ENCODE measurements at regions not wholly inside any gene's neighbourhood (a gene's known extent, or its start where the extent isn't known, plus 50 kb on each side); places are given as distances from the start of the nearest gene placed in this dataset.

DNA sequence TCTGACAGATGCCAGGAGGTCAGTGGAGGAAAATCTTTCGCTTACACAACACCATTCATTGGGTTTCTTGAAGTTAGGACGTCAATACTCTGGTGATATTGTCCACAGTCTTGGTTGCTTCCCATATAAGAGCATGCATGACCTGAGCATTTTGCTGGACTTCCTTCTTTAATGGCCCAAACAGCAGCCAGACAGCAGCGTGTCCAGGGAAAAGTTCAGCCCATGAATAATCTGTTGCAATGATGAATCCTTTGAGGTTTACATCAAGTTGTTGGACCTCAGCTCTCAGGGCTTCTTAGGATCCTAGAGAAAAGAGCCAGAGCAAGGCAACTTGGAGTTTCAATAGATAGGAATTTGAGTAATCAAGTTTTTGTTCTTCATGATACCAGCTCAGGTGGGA lies 155.6 kb upstream of the MGAT5 start:
- Histone ChIP-seq H3K36me3 (ENCODE audit: control insufficient read depth, insufficient read depth, low read length) (no peaks in the 10 kb centered on the region), H3K27ac (ENCODE audit: low read depth, low read length) (no peak overlapping the region), H3K9ac (ENCODE audit: low read length) (no peak overlapping the region), H3K4me1 (ENCODE audit: control insufficient read depth, insufficient read depth, low read length) (no peaks in the 10 kb centered on the region), H3K27me3 (ENCODE audit: control insufficient read depth, insufficient read depth, low read length) (no peaks in the 10 kb centered on the region), H3K4me3 (ENCODE audit: low read length) (no peak overlapping the region)

DNA sequence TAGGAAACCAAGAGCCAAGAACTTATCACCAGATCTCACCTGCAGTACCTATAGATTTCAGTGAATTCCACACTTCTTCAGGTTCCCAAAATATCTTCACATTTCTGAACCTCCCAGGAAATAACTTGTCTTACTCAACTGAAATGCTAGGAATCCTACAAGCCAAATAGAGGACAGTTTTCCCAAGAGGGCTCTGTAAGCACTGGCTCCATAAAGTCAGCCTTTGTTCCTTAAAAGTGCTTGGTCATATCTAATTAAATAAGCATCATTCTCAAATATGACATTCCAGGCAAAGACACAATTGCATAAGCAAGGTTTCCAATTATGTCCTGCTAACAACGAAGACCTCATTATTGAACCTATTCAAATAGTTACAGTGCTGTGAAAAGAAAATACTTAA lies 154.6 kb upstream of the MGAT5 start:
- Histone ChIP-seq H3K36me3 (ENCODE audit: control insufficient read depth, insufficient read depth, low read length) (no peaks in the 10 kb centered on the region), H3K4me1 (ENCODE audit: control insufficient read depth, insufficient read depth, low read length) (no peaks in the 10 kb centered on the region), H3K9ac (ENCODE audit: low read length) (no peak overlapping the region), H3K27ac (ENCODE audit: low read depth, low read length) (no peak overlapping the region), H3K27me3 (ENCODE audit: control insufficient read depth, insufficient read depth, low read length) (no peaks in the 10 kb centered on the region), H3K4me3 (ENCODE audit: low read length) (no peak overlapping the region)

DNA sequence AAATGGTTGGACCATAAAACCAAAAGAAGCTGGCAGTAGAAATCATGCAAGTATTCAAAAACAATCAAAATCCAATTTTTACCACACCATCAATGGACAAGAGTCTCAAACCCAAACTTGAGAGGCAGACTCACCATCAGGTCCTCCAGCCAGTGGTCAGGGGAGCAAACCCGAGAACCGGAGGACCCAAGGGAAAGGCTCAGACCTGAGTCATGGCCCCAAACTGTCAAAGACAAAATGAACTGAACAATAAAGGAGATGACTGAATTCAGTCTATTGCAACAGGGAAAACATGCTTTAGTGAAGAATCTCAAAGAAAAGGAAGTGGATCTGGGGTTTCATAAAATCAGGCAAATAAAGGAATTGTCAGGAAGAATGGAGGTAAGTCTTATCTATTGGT lies 150.7 kb upstream of the MGAT5 start:
- no peaks in the 10 kb centered on the region for H3K4me1 ChIP-seq (ENCODE audit: control insufficient read depth, insufficient read depth, low read length)
- H3K4me3 ChIP-seq (ENCODE audit: low read length) = no peak overlapping the region
- no peak overlapping the region for H3K27ac ChIP-seq (ENCODE audit: low read depth, low read length)
- no peaks in the 10 kb centered on the region for H3K36me3 ChIP-seq (ENCODE audit: control insufficient read depth, insufficient read depth, low read length)
- H3K27me3 ChIP-seq (ENCODE audit: control insufficient read depth, insufficient read depth, low read length) = no peaks in the 10 kb centered on the region
- H3K9ac ChIP-seq (ENCODE audit: low read length) = no peak overlapping the region

DNA sequence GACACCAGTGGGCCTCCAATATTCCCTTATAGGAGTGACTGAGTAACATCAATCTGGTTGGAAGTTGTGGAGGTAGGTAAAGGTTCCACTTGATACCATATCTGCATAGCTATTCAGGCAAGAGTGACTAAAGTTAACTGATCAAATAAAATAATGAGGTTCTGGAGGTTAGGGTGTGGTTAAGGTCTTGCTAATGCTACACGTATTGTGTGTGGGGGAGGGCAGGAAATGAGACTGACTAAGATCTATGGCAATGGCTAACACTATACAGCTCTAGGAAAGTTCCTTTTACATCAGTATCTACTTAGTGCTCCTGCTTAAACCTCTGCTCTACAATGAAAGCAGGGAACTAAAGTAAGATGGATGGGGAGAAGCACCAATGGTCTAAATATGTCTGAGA lies 149.1 kb upstream of the MGAT5 start:
- no peaks in the 10 kb centered on the region for H3K36me3 ChIP-seq (ENCODE audit: control insufficient read depth, insufficient read depth, low read length)
- H3K27me3 ChIP-seq (ENCODE audit: control insufficient read depth, insufficient read depth, low read length) = no peaks in the 10 kb centered on the region
- no peaks in the 10 kb centered on the region for H3K4me1 ChIP-seq (ENCODE audit: control insufficient read depth, insufficient read depth, low read length)
- H3K27ac ChIP-seq (ENCODE audit: low read depth, low read length) = no peak overlapping the region
- H3K9ac ChIP-seq (ENCODE audit: low read length) = no peak overlapping the region
- no peak overlapping the region for H3K4me3 ChIP-seq (ENCODE audit: low read length)

DNA sequence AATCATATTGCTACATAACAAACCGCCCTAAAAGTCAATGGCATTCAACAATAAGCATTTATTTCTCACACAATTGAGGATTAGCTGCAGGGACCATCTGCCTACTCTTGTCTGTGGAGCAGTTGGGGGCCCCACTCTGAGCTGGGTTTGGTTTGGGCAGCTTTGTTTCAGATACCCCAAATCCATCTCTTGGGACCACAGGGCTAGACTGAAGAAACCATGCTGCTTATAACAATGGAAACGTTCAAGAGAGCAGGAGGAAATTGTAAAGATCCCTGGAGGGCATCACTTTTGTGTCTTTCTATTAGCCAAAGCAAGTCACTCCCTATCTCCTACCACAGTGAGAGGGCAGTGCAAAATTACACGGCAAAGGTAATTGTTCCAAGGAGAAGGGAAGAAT lies 146.5 kb upstream of the MGAT5 start:
- H3K36me3 ChIP-seq (ENCODE audit: control insufficient read depth, insufficient read depth, low read length) = no peaks in the 10 kb centered on the region
- no peak overlapping the region for H3K9ac ChIP-seq (ENCODE audit: low read length)
- no peaks in the 10 kb centered on the region for H3K27me3 ChIP-seq (ENCODE audit: control insufficient read depth, insufficient read depth, low read length)
- no peaks in the 10 kb centered on the region for H3K4me1 ChIP-seq (ENCODE audit: control insufficient read depth, insufficient read depth, low read length)
- H3K27ac ChIP-seq (ENCODE audit: low read depth, low read length) = no peak overlapping the region
- H3K4me3 ChIP-seq (ENCODE audit: low read length) = no peak overlapping the region

DNA sequence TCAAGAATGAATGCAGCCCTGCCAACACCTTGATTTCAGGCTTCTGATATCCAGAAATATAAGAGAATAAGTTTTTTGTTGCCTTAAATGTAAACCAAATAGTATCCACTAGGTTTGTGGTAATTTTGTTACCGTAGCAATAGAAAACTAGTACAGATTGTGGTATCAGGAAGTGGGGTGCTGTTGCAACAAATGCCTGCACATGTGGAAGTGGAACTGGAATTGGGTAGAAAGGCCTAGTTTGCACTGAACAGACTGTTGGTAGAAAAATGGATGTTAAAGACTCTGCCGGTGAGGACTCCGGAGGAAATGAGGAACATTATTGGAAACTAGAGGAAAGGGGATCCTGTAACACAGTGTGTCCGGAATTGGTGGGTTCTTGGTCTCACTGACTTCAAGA lies 145.8 kb upstream of the MGAT5 start:
- Histone ChIP-seq H3K27me3 (ENCODE audit: control insufficient read depth, insufficient read depth, low read length) (no peaks in the 10 kb centered on the region), H3K27ac (ENCODE audit: low read depth, low read length) (no peak overlapping the region), H3K4me3 (ENCODE audit: low read length) (no peak overlapping the region), H3K9ac (ENCODE audit: low read length) (no peak overlapping the region), H3K4me1 (ENCODE audit: control insufficient read depth, insufficient read depth, low read length) (no peaks in the 10 kb centered on the region), H3K36me3 (ENCODE audit: control insufficient read depth, insufficient read depth, low read length) (no peaks in the 10 kb centered on the region)

DNA sequence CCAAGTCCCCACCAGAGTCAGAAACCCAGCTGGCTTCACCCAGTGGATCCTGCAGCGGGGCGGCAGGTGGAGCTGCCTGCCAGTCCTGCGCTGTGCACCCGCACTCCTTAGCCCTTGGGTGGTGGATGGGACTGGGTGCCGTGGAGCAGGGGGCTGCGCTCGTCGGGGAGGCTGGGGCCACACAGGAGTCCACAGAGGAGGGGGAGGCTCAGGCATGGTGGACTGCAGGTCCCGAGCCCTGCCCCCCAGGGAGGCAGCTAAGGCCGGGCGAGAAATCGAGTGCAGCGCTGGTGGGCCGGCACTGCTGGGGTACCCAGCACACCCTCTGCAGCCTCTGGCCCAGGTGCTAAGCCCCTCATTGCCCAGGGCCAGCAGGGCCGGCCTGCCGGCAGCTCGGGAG lies 144.6 kb upstream of the MGAT5 start:
- no peak overlapping the region for H3K4me3 ChIP-seq (ENCODE audit: low read length)
- no peak overlapping the region for H3K9ac ChIP-seq (ENCODE audit: low read length)
- H3K27ac ChIP-seq (ENCODE audit: low read depth, low read length) = no peak overlapping the region
- no peaks in the 10 kb centered on the region for H3K4me1 ChIP-seq (ENCODE audit: control insufficient read depth, insufficient read depth, low read length)
- H3K36me3 ChIP-seq (ENCODE audit: control insufficient read depth, insufficient read depth, low read length) = no peaks in the 10 kb centered on the region
- no peaks in the 10 kb centered on the region for H3K27me3 ChIP-seq (ENCODE audit: control insufficient read depth, insufficient read depth, low read length)

DNA sequence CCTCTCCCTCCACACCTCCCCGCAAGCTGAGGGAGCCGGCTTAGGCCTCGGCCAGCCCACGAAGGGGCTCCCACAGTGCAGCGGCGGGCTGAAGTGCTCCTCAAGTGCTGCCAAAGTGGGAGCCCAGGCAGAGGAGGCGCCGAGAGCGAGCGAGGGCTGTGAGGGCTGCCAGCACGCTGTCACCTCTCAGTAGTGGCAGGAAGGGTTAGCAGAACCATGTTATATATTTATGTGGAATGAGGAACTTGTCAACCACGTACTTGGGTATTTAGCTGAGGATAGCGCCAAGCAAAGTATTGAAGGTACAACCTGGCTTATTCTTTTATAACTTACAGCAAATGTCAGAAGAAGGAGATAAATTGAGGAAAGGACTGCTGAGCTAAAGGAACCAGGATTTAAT lies 144.1 kb upstream of the MGAT5 start:
- Histone ChIP-seq H3K27ac (ENCODE audit: low read depth, low read length) (no peak overlapping the region), H3K4me1 (ENCODE audit: control insufficient read depth, insufficient read depth, low read length) (no peaks in the 10 kb centered on the region), H3K36me3 (ENCODE audit: control insufficient read depth, insufficient read depth, low read length) (no peaks in the 10 kb centered on the region), H3K4me3 (ENCODE audit: low read length) (no peak overlapping the region), H3K9ac (ENCODE audit: low read length) (no peak overlapping the region), H3K27me3 (ENCODE audit: control insufficient read depth, insufficient read depth, low read length) (no peaks in the 10 kb centered on the region)

DNA sequence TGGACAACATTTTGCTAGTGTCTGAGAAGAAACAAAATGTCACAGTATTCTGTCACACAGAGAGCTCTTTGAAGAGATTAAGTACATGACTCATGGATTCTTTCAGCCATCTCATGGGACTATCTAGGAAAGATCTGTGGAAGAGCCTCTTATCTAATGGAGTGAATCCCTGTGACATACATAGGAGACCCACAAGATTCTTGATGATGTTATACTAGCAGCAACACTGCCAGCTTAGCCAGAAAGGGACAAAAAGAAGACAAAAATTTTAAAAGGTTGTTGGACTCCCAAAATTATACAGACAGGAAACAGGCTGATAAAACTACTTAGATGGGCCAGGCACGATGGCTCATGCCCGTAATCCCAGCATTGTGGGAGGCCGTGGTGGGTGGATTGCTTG lies 143.3 kb upstream of the MGAT5 start:
- Histone ChIP-seq H3K4me1 (ENCODE audit: control insufficient read depth, insufficient read depth, low read length) (no peaks in the 10 kb centered on the region), H3K36me3 (ENCODE audit: control insufficient read depth, insufficient read depth, low read length) (no peaks in the 10 kb centered on the region), H3K4me3 (ENCODE audit: low read length) (no peak overlapping the region), H3K27me3 (ENCODE audit: control insufficient read depth, insufficient read depth, low read length) (no peaks in the 10 kb centered on the region), H3K9ac (ENCODE audit: low read length) (no peak overlapping the region), H3K27ac (ENCODE audit: low read depth, low read length) (no peak overlapping the region)

DNA sequence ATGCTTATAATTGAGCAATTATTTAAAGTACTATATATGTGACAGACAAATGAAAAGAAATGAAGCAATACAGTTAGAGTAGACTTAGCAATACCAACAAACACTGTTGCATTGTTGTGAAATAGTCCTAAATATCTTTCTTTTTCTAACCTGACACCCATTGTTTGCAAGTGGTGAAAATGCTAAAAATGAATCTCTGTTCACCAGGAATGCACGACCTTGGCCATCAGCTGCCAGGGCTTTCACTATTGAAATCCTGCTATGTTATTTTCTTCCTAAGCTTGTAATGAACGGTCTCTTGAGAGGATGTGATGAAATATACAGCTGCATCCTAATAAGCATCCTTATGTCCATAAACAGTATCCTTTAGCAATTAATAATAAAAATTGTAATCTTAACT lies 136.2 kb upstream of the MGAT5 start:
- H3K27me3 ChIP-seq (ENCODE audit: control insufficient read depth, insufficient read depth, low read length) = no peaks in the 10 kb centered on the region
- H3K4me1 ChIP-seq (ENCODE audit: control insufficient read depth, insufficient read depth, low read length) = peaks cover 8% of the 10 kb centered on the region
- H3K27ac ChIP-seq (ENCODE audit: low read depth, low read length) = no peak overlapping the region
- H3K4me3 ChIP-seq (ENCODE audit: low read length) = no peak overlapping the region
- no peaks in the 10 kb centered on the region for H3K36me3 ChIP-seq (ENCODE audit: control insufficient read depth, insufficient read depth, low read length)
- no peak overlapping the region for H3K9ac ChIP-seq (ENCODE audit: low read length)

DNA sequence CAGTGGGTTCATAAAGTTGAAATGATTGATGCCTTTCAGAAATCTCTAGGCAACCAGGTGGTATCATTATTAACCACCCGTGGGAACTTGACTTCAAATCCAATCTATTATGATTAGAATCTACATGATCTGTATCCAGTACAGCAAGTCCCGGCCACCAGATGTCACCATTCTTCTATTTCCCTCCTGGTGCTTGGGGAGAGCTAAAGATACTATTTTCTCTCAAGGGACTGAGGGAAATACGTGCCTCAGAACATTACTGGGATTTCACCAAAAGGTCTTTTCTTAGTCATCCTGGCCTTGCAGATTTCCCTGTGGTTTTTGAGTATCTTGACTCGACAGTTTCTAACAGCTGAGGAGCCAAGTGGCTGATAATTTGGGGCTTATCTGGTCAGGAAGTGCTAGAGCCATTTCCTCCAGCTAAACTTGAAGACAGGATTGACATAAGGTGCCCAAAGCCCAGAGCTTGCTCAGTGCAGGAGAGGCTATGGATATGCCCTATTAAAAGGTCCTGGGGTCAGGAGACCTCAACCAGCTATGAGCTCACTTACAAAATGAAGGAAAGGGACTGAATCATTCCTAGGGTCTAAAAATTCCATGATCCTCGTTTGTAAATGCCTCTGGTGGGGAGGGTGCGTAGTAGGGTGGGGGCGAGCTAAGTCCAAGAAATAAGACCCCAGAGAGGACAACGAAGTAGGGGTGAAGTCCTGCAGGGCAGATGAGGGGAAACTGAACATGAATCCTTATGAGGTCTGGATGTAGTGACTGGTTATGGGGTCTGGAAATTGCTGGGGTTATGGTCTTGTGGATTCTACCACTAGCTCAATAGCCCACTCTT lies 135.4 kb upstream of the MGAT5 start:
- Histone ChIP-seq H3K27ac (ENCODE audit: low read depth, low read length) (no peak overlapping the region), H3K4me1 (ENCODE audit: control insufficient read depth, insufficient read depth, low read length) (peaks cover 8% of the 10 kb centered on the region), H3K4me3 (ENCODE audit: low read length) (no peak overlapping the region), H3K27me3 (ENCODE audit: control insufficient read depth, insufficient read depth, low read length) (no peaks in the 10 kb centered on the region), H3K36me3 (ENCODE audit: control insufficient read depth, insufficient read depth, low read length) (no peaks in the 10 kb centered on the region), H3K9ac (ENCODE audit: low read length) (no peak overlapping the region)

DNA sequence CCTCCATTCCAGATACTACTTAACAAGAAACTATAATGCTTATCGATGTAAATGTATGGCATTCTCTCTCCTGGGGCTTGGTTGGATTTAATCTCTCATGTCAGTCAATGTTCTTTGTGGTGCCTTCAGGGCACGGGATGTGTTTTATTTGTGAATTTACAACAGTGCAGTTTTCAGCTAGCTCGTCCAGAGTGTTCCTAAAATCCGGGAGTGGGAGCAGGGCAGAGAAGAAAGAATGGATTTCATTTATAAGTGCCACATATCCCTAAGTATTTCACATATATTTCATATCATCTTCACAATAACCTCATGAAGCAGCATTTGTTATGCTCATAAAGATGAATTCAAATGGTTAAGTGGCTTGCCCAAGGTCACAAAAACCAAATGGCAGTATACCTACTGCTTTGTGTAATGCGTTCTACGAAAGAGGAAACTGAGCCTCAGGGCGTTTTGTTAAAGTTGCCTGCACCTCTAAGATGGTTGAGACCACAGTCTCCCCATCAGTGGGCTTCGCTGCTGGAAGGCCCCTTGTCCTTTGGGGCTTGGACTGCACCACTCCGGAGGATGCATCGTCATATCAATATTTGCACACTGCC lies 134.7 kb upstream of the MGAT5 start:
- H3K27me3 ChIP-seq (ENCODE audit: control insufficient read depth, insufficient read depth, low read length) = no peaks in the 10 kb centered on the region
- H3K27ac ChIP-seq (ENCODE audit: low read depth, low read length) = peak overlapping the region; percentile 82
- peaks cover 8% of the 10 kb centered on the region for H3K4me1 ChIP-seq (ENCODE audit: control insufficient read depth, insufficient read depth, low read length)
- H3K9ac ChIP-seq (ENCODE audit: low read length) = no peak overlapping the region
- peak overlapping the region; percentile 83 for H3K4me3 ChIP-seq (ENCODE audit: low read length)
- no peaks in the 10 kb centered on the region for H3K36me3 ChIP-seq (ENCODE audit: control insufficient read depth, insufficient read depth, low read length)

All from rectal smooth muscle tissue (tissue), 1 donor.